ENCODE measurements at regions not wholly inside any gene's neighbourhood (a gene's known extent, or its start where the extent isn't known, plus 50 kb on each side); places are given as distances from the start of the nearest gene placed in this dataset.

GRCh38 chr11:121241343-121242211 is 51.0 kb upstream of the SC5D start:
- peak in 5 of 11 donors; percentile 10 to 39 (median 19) for DNase-seq (ENCODE audit: extremely low read depth in 1 of 11, low read depth in 9 of 11, low spot score in 4 of 11)
